D341Med (cell line): ENCODE measurements at regions not wholly inside any gene's neighbourhood (a gene's known extent, or its start where the extent isn't known, plus 50 kb on each side); places are given as distances from the start of the nearest gene placed in this dataset.

Experiments
- DNase-seq: peaks from one replicate; pipeline ENCODE4 v3.0.0; 2012; ENCODE audit warnings: low spot score

DNA sequence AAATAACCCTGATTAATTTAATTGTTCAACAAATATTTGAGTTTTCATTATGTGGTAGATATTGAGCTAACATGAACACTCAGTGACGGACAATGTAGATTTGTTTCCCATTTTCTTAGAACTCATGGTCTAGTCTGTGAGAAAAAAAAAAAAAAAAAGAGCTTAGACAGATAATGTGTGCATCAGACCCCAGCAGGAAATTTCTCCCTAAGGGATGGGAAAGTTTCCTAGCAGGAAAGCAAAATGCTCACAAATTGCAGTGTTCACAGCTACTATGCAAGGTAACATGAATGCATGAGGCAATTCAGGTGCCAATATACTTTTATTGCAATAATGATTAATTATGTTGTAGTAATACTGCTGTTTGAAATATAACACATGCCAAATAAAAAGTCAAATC is 843.2 kb upstream of the SLIT2 start:
- no peak for DNase-seq

DNA sequence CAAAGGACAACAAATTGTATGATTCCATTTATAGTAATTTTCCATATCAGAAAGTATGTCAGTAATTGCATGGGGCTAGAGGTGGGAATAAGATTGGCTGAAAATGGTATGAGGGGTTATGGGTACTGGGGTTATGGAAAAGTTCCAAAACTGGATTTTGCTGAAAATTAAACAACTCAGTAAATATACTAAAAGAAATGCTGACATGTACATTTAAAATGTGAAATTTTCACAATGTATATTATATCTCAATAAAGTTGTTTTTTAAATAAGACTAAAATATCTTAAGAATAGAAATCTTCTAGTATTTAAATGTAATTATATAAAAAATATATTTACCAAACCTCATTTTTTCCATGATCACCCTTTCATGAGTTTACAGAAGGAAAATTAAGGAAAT is 844.9 kb upstream of the SLIT2 start:
- no peak for DNase-seq

DNA sequence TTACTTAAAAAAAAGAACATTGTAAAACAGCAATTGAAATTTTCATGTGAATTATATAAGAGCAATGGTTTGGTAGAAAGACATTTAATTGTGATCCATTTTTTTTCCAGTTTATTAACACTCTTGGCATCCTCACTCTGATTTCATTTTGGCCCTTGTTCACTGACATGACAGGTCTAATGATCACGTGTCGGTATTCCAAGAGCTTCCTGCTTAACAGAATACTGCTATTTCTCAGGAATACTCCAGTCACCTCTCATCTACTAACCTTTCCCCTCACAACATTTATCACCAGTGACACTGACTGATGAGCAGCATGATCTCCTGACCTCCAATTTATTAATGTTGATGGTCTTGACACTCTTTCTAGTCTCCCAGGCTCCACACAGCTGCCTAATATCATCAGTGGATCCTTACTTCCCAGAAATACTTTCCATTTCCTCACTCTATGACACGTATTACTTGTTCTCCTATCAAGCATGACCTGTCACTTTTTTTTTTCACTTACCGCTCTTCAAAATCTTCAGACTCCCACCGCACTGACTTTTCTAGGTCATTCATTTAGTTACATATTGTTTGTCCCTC is 847.8 kb upstream of the SLIT2 start:
- DNase-seq, result no peak

DNA sequence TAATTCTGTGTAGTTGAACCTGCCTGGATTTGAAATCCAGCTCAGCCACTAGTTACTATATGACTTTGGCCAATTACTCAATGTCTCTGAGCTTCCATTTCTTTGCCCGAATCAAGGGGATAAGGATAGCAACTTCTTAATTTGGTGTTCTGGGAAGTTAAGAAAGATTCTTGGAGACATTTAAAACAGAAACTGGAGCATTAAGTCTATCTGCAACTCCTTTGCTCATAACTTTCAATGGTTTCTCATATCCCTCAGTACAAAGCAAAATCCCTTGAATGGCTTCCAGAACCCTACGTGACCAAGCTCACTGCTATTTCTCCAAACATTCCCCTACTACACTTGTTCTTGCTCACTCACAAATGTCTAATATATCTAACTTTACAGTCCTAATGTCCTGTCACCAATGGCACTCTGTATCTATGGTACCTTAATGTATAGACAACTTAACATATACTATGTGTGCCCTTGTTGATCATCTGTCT is 849.1 kb upstream of the SLIT2 start:
- no peak for DNase-seq

DNA sequence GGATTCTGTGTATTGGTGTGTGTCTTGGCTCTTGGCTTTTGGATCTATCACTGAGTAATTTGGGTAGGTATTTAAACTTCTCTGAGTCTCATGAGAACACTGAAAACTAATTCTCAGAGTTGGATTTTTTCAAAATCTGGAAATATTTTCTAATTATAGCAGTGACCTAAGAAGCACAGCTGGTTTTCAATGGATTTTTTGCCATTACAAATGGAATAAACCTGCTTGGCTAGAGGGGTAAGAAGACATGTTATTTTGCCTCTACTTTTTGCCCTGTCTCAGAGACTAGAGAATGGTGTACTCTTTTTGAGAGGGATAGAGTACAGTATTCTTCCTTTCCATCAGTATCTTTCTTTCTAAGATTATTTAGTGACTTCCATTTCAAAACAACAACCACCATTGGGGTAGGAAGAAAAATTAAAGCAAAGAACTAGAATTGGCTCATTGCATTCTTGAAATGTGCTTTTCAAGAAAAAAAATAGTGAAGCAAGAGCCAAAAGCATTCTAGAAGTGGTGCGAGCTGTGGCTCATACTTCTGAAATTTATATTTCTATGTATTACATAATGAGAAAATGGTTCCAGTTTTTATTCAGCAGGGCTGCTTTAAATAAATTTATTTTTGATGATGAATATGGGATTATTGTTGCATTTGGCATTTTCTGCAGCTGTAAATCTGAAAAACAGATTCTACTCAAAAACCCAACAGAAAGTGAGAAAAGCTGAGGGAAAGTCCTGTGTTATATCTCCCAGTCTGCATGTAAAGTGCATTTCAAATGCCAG is 850.2 kb upstream of the SLIT2 start:
- DNase-seq, result no peak

DNA sequence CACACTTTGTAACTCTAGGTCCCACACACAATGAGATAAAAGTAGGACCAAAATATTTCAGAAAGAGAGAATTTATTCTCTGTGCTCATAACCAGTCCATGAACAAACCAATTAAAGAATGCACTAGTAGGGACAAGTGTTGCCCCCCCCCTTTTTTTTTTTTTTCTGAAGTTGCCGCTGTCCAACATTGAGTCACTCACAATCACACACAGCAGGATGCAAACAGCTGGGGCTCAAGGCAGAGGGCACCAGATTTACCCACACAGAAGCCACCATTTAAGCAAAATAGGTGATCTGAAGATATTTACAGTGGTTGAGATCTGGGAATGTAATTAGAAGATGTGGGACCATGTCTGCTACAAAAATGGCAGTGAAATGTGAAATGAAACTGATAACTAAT is 850.9 kb upstream of the SLIT2 start:
- DNase-seq, result no peak

DNA sequence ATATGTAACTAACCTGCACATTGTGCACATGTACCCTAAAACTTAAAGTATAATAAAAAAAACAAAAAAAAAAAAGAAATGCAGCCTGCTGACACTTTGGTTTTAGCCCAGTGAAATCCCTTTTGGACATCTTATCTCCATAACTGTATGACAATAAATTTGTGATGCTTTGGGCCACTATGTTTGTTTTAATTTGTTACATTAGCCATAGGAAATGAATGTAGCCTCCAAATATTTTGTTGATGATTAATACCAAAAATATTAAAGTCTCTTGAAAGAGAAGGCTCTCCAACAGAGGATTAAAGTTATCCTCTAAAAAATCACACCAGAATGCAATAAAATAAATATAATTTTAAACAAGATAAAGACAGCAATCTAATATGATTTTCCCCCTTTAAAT is 852.7 kb upstream of the SLIT2 start:
- no peak for DNase-seq

DNA sequence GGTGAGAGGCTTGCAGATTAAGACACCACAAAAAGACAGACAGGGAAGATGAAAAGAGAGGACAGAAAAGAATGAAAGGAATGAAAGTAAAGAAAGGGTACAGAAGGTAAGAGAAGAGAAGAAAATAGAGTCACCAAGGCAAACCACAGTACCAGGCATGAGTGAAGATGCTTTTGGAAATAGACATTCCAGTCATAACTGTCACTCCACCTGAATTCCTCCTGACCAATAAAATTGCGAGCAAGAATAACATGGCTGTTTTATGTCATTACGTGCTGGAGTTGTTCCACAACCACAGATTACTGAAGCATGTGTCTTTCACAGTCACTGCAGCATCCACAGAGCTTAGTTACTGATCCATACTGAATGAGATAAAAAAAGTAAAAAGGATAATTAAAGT is 864.9 kb upstream of the SLIT2 start:
- DNase-seq, result no peak

DNA sequence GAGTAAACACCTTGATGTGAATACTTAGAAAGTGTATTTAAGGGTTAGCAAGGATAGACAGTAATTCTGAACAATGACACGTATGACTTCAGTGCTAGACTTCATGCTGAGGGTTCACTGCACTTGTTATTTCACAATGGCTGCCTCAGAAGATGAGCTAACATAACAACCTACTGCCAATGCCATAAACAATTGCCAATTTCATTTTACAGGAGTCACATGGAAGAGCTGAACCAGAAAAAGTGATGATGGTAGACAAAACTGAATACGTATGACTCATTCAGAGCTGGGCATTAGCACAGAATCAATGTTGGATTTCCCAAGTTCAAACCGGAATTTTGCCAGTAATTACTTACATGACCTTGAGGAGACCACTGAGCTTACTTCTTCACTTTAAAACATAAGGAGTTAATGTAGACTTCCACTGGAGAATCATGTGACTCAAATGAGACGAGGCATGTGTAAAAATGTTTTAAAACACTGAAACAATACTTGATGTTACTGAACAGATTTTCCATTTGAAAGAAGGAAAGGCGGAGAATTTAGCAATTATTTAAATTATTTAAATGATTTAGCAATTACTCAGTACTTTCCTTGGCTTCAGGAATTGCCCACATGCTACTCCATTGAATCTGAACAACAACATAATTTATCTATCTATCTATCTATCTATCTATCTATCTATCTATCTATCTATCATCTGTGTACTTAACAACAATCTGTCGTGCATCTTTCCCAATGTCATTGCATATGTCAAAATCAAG is 868.5 kb upstream of the SLIT2 start:
- DNase-seq, result no peak

DNA sequence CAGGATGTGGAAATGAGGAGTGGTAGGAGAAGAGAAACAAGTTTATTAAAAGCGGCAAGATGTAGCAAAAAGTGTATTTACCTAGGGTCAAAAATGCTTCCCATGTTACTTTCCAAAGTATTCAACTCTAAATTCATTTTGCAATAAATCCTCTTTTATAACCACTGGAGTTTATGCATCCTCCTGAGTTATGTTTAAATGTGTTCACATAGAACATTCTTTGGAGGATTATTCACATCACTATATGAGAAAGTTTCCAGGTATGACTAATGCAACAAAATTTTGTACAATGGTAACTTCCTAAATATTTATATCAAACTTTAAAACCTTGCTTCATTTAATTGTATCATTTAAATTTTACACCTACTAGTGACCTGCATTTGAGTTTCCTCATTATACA is 870.6 kb upstream of the SLIT2 start:
- DNase-seq, result no peak

DNA sequence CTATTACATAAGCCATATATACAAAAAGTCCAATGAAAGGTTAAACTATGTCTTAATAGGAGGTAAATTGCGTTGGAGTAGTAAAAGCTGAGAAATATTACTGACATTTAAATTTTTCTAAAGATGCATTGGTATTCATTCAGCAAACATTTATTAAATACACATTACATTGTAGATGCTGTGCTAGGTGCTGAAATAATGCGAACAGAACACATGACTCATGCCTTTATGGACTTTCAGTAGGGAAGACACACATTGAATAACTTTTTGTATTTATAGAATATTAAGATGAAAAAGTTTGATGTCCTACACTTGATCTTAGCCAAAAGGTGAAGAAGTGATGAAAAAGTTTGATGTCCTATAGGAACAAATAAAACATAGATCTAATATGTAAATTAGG is 871.1 kb upstream of the SLIT2 start:
- DNase-seq, result no peak

DNA sequence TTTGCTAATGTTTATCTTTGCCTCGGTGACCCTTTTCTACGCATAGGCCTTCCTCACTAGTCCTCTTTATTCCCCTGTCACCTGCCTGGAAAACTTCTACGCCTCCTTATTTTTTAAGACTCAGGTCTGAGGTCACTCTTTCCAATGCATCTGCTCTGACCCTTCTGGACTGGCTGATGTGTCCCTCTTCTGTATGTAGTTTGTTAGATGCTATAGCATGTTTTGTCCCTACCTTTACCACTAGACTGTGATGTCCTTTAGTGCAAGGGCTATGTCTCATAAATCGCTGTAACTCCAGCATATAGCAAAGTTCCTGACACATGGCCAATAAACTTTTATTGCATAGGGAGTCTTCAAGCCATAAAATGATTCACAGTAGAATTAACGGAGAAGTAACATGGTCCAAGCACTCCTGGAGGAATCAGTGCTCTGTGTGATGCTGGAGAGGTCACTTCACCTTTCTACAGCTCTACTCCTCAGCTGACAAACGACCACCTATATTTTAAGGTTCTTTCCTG is 872.5 kb upstream of the SLIT2 start:
- no peak for DNase-seq

DNA sequence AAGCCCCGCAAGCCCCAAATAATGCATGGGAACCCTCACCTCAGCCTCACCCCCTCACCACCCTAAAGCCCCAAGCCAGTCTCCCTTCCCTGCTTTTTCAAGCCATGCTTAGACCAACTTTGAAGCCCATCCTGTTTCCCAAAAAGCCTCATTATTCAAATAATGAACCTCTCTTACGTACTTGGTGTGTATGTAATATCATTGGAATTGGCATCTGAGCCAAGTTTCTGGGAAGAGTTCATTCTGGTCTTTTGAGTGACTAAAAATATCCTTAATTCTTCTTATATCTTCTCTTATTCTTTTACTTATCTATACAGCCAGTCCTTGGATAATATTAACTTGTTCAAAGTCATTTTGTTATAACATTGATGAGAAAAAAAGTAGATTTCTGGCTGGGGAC is 875.8 kb upstream of the SLIT2 start:
- no peak for DNase-seq

DNA sequence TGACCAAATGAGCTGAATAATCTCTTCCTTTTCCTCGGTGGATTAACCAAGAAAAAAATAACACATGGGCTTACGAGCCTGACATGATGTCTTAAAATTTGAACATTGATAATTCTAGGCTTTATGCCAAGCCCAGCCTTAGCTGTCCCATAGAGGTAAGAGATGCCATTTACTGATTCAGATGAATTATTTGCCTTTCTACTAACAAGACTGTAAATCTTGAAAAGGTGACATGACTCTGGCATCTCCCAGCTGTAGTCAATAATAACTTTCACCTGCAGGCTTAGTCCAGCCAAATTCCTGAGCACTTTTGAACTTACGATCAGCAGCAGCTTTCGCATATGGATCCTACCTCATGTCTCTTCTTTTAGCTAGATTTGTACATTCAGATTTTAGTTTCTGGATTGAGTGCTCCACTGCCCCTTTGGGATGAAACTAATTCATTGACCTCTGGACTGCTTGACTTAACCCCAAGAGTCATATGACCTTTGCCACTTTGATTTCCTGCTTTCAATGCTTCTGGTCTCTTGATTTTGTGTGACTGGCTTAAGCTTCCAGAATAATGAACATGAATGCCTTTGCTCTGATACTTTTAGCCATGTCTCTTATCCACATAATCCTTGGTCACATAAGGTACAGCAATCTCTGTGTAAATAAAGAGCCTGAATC is 876.4 kb upstream of the SLIT2 start:
- no peak for DNase-seq

DNA sequence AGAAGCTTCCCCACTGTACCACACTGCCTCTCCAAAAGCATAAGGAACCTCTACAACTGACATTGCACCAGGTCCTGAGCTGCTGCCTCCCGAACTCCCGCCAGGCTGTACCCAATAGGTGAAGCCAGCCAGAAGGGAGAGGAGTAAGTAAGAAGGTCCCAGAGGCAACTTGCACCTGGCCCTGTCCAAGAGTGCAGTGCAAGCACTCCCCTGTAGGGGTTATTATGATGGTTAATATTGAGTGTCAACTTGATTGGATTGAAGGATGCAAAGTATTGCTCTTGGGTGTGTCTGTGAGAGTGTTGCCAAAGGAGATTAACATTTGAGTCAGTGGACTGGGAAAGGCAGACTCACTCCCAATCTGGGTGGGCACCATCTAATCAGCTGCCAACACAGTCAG is 879.3 kb upstream of the SLIT2 start:
- no peak for DNase-seq

DNA sequence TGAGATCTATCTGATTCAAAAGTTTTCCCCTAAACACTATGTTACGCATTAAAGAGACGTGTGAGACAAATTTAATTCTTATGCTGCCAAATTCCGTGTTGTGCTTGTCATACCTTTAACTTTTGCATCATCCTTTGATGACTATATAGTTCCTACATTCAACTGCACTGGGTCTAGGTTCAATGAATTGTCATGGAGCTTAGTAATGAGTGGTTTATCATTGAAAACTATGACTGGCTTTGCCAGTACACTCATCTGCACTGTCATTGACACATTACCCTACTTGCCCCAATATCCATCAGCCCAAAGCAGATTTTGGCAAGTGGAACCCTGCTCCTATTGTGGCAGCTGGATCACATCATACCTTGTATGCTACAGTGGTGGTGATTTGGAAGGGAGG is 882.9 kb upstream of the SLIT2 start:
- no peak for DNase-seq

DNA sequence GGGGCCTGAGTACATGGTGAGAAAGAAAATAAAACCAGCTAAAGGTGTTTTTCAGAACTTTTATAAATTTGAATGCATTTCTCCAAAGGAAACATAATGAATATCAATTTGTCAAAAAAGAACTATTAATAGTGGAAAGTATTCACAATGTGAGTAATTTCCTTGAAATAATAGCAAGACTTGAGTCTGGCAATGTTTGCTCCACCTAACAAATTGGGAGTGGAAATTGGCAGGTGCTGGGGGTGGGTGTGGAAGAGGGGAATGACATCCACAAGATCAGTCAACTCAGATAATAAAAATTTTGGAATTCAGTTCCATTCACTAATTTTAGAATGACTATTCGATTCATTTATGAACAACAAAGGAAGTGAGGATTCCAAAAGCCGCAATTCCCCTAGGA is 884.8 kb upstream of the SLIT2 start:
- no peak for DNase-seq

DNA sequence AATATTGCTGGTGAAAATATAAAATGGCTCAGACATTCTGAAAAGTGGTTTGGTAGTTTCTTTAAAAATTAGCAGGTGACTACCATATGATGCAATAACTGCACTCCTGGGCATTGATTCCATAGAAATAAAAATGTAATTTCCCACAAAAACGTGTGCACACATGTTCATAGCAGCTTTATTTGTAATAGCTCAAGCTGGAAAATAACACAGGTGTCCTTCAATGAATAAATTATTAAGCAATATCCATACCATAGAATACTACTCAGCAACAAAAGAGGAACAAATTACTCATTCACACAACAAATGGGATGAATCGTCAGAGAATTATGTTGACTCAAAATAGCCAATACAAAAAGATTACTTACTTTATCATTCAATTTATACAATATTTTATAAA is 893.7 kb upstream of the SLIT2 start:
- no peak for DNase-seq

DNA sequence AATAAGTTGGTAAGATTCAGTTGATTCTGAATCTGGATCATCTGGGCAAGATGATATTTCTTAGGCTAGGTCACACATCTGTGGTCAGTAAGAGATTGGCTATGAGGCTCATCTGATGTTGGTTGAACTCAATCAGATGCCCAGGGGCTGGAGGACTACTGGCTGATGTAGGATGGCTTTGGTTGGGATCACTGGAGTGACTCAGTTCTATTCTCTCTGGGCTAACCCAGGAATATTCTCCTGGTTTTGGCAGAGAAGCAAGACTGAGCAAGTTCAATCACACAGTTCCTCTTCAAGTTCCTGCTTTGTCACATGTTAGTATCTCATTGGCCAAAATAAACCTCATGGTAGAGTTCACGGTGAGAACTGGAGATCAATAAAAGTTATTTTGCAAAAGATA is 902.3 kb upstream of the SLIT2 start:
- DNase-seq, result no peak

DNA sequence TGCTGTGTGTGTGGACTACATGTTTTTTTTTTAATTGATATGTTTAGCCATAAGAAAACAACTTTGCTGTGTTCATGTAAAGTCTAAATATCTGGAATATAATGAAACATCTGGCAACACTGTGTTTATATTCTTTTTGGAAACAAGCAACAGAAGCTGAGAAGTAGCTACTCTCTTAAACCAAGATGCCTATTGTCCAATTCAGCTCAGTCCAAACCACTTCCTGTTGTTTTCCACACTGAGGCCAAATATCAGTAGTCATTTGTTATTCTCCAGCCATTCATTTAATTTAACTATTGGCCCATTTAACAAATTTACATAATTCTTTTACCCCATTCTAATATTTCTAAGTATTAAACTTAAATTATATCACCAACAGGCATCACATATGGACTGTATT is 903.0 kb upstream of the SLIT2 start:
- no peak for DNase-seq

DNA sequence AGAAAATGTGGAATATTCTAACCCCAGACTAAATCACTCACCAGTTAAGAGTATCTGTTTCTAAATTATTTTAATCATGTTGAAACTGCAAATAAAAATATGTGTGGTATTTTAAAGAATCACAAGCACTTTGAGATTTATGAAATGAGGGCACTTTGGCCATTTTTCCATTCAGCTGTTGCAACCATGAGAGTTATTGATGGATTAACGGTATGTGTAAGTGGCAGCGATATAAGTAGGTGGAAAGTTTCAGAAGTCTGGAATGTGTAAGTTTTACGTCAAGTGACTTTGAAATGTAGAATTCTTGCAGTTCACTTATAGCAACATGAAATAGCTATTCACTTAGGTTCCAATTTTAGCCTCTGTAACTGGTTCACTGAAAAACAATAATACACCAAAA is 905.1 kb upstream of the SLIT2 start:
- DNase-seq, result no peak

DNA sequence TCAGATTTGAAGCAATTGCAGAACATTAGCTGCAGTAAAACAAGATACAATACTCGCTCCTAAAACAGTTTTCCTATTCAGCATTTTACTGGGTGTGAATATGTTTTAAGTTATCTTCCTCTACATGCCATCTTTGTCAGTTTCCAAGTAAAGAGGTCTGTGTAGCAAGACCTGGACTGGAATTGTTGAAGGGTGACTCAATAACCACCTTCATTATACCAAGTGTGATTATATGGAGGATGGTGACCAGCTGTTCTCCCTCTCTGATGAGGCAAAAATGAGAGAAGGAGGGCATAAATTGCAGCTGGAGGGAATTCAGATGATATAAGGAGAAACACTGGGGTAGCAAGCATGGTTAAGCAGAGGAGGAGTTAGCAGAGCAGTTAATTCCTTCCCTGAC is 922.1 kb upstream of the SLIT2 start:
- no peak for DNase-seq

DNA sequence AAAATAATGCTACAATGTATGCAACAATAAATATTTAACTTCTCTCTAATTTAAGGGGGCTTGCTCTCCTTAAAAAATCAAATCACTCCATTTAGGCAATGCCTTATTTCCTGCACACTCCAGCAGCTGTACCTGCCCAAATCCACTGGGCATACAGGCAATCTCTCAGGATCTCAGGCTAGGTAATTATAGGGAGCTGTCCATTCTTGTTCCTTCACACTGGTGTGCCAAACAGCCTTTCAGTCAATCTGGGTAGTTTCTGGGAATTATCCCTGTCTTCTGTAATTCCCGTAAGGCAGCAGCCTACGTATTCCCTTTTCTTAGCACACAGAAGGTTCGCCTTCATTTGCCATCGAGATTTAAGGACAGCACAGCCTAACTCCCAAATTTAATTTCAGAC is 922.6 kb upstream of the SLIT2 start:
- DNase-seq, result no peak
